ENCODE measurements at regions not wholly inside any gene's neighbourhood (a gene's known extent, or its start where the extent isn't known, plus 50 kb on each side); places are given as distances from the start of the nearest gene placed in this dataset.

DNA sequence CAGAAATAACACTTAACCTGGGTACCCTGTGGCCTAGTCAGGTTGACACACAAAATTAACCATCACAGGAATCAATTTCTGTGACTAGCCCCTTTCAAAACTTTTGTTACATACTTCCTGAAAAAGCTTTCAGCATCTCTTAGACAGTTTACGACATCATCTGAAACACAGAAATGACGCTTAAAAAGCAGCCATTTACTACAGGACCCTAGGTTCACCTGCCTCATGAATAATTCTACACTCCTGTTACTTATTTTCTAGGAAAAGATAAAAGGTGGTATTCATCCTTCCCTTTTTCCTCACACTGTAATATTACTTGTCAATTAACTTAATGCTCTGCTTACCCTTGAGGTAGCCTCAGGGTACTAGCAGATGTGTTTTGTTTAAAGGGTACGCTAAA, 388.4 kb downstream of the IRS1 start:
- TF ChIP-seq, protein P1, sequence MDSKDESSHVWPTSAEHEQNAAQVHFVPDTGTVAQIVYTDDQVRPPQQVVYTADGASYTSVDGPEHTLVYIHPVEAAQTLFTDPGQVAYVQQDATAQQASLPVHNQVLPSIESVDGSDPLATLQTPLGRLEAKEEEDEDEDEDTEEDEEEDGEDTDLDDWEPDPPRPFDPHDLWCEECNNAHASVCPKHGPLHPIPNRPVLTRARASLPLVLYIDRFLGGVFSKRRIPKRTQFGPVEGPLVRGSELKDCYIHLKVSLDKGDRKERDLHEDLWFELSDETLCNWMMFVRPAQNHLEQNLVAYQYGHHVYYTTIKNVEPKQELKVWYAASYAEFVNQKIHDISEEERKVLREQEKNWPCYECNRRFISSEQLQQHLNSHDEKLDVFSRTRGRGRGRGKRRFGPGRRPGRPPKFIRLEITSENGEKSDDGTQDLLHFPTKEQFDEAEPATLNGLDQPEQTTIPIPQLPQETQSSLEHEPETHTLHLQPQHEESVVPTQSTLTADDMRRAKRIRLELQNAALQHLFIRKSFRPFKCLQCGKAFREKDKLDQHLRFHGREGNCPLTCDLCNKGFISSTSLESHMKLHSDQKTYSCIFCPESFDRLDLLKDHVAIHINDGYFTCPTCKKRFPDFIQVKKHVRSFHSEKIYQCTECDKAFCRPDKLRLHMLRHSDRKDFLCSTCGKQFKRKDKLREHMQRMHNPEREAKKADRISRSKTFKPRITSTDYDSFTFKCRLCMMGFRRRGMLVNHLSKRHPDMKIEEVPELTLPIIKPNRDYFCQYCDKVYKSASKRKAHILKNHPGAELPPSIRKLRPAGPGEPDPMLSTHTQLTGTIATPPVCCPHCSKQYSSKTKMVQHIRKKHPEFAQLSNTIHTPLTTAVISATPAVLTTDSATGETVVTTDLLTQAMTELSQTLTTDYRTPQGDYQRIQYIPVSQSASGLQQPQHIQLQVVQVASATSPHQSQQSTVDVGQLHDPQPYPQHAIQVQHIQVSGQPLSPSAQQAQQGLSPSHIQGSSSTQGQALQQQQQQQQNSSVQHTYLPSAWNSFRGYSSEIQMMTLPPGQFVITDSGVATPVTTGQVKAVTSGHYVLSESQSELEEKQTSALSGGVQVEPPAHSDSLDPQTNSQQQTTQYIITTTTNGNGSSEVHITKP (CRISPR knock-in tag; IDR thresholded peaks at IDR 0.05; ENCODE audit: low read depth): no peak
- TF ChIP-seq LCORL (IDR thresholded peaks at IDR 0.05) (no peak), LCORL (CRISPR knock-in tag; IDR thresholded peaks at IDR 0.05) (no peak), NBN (conservative IDR thresholded peaks at IDR 0.05) (no peak), ZNF24 (IDR thresholded peaks at IDR 0.05) (no peak), MED1 (CRISPR knock-in tag; IDR thresholded peaks at IDR 0.05) (no peak), BHLHE40 (IDR thresholded peaks at IDR 0.05; ENCODE audit: low read length) (no peak), EP300 (IDR thresholded peaks at IDR 0.05; ENCODE audit: low read depth in 2 of 2, low read length in 2 of 2) (no peak), EP300 (CRISPR knock-in tag; IDR thresholded peaks at IDR 0.05; ENCODE audit: borderline replicate concordance) (no peak)
- TF ChIP-seq, protein P2, sequence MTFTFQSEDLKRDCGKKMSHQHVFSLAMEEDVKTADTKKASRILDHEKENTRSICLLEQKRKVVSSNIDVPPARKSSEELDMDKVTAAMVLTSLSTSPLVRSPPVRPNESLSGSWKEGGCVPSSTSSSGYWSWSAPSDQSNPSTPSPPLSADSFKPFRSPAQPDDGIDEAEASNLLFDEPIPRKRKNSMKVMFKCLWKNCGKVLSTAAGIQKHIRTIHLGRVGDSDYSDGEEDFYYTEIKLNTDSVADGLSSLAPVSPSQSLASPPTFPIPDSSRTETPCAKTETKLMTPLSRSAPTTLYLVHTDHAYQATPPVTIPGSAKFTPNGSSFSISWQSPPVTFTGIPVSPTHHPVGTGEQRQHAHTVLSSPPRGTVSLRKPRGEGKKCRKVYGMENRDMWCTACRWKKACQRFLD (CRISPR knock-in tag; IDR thresholded peaks at IDR 0.05; ENCODE audit: borderline replicate concordance): no peak
